Left forelimb (tissue), 1 donor: ENCODE measurements at regions not wholly inside any gene's neighbourhood (a gene's known extent, or its start where the extent isn't known, plus 50 kb on each side); places are given as distances from the start of the nearest gene placed in this dataset.
"Not testable (repeated sequence)": the region's sequence is repeated elsewhere in the genome, so short reads cannot be mapped to it uniquely, and the experiment has no call there.

ENCODE experiments used
- DNase-seq: peaks from one replicate; pipeline ENCODE4 v3.0.0-alpha.2; 2018; ENCODE audit warnings: low spot score

GRCh38 chr1:187038784-187039183 is 210.0 kb downstream of the PLA2G4A start:
- no peak for DNase-seq

GRCh38 chr1:187041104-187041503 is 212.4 kb downstream of the PLA2G4A start:
- no peak for DNase-seq

- no peak for DNase-seq
Observed at GRCh38 chr1:187042538-187042937, 213.8 kb downstream of the PLA2G4A start.

GRCh38 chr1:187043433-187043832 is 214.7 kb downstream of the PLA2G4A start:
- not testable (repeated sequence) for DNase-seq

GRCh38 chr1:187044411-187044810 is 215.7 kb downstream of the PLA2G4A start:
- DNase-seq, result no peak

- DNase-seq, result no peak
Observed at GRCh38 chr1:187045371-187045770, 216.6 kb downstream of the PLA2G4A start.

- DNase-seq, result no peak
Observed at GRCh38 chr1:187046293-187046692, 217.5 kb downstream of the PLA2G4A start.

GRCh38 chr1:187047298-187047697 is 218.5 kb downstream of the PLA2G4A start:
- no peak for DNase-seq

GRCh38 chr1:187051618-187052232 is 223.0 kb downstream of the PLA2G4A start:
- no peak for DNase-seq

GRCh38 chr1:187053876-187054275 is 225.1 kb downstream of the PLA2G4A start:
- no peak for DNase-seq

- DNase-seq, result no peak
Observed at GRCh38 chr1:187054862-187055757, 226.4 kb downstream of the PLA2G4A start.

- no peak for DNase-seq
Observed at GRCh38 chr1:187063271-187063670, 234.5 kb downstream of the PLA2G4A start.

GRCh38 chr1:187067160-187067559 is 238.4 kb downstream of the PLA2G4A start:
- no peak for DNase-seq

- DNase-seq, result no peak
Observed at GRCh38 chr1:187070076-187070475, 241.3 kb downstream of the PLA2G4A start.

GRCh38 chr1:187072262-187073034 is 243.7 kb downstream of the PLA2G4A start:
- not testable (repeated sequence) for DNase-seq

- not testable (repeated sequence) for DNase-seq
Observed at GRCh38 chr1:187073035-187073560, 244.3 kb downstream of the PLA2G4A start.

- not testable (repeated sequence) for DNase-seq
Observed at GRCh38 chr1:187073634-187074245, 245.0 kb downstream of the PLA2G4A start.

GRCh38 chr1:187074445-187075048 is 245.8 kb downstream of the PLA2G4A start:
- no peak for DNase-seq

- no peak for DNase-seq
Observed at GRCh38 chr1:187076922-187077321, 248.2 kb downstream of the PLA2G4A start.

- DNase-seq, result no peak
Observed at GRCh38 chr1:187078321-187078720, 249.6 kb downstream of the PLA2G4A start.

- DNase-seq, result no peak
Observed at GRCh38 chr1:187078916-187079315, 250.2 kb downstream of the PLA2G4A start.
